ENCODE measurements at regions not wholly inside any gene's neighbourhood (a gene's known extent, or its start where the extent isn't known, plus 50 kb on each side); places are given as distances from the start of the nearest gene placed in this dataset.

DNA sequence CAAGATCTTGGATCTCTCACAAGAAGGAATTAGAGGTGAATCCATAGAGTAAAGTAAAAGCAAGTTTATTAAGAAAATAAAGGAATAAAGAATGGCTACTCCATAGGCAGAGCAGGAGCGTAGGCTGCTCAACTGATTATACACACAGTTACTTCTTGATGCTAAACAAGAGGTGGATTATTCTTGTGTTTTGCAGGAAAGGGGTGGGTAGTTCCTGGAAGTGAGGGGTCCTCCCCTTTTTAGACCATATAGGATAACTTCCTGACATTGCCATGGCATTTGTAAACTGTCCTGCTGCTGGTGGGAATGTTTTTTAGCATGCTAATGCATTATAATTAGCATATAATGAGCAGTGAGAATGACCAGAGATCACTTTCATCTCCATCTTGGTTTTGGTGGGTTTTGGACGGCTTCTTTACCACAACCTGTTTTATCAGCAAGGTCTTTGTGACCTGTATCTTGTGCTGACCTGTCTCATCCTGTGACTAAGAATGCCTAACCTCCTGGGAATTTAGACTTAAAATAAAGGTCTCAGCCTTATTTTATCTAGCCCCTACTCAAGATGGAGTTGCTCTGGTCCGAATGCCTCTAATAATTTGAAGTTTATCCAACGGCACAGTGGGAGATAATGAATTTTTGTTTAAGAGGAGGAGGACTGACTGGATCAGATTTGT lies 165.7 kb upstream of the DMRT1 start:
- no peak for DNase-seq

DNA sequence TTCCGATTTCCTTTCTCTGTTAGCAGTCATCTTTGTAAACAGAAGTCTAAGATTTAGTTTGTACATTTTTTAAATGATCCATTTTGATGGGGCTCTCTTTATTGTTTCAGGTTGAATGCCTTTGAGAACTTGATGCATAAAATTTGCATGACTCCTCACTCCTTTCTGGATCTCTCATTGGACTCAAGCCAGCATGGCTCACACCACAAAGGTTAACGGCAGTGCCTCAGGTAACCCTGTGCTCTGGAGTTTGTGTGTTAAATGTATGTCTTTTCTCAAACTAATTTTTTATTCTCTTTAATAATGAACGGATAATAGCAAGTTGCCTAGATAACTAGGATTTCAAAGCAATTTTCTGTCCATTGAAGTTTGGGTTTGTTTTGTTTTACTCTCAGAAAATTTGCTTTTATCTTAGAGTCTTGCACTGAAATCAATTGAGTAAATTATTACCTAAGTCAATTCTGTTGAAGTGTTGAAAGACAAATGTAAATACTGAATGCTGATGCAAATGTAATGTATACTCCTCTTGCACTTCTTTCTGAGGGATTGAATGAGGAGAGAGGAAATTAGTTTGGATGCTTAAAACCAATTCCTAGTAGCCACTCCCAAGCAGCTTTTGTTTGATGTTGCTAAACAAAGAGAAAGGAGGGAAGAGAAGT lies 164.6 kb upstream of the DMRT1 start:
- DNase-seq: no peak

DNA sequence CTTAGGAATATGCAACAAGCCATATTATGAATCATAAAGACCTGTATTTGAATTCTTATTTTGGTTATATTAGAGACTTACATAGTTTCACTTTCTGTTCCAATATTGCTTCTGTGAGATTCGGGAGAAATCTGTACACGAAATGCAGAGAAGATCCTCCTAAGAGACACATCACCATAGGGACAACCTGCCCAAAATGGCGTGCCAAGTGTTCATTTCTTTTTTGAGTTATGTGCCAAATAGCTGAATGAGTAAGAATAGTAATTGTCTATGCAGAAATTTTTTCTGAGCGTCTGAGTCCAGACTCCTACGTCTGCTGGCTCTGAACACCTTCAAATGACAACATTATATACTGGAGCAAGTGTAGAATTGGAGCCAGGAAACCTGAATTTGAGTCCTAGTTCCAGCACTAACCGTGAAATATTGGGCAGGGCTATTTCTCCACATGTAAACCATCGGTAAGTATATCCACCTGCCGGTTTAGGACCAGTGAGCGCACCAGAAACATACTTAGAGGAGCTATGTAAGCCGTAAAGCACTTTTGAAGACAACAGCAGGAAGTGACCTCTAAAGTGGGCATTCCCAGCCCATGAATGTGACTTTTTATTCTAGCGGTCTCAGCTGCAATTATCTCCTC lies 163.9 kb upstream of the DMRT1 start:
- DNase-seq: no peak

DNA sequence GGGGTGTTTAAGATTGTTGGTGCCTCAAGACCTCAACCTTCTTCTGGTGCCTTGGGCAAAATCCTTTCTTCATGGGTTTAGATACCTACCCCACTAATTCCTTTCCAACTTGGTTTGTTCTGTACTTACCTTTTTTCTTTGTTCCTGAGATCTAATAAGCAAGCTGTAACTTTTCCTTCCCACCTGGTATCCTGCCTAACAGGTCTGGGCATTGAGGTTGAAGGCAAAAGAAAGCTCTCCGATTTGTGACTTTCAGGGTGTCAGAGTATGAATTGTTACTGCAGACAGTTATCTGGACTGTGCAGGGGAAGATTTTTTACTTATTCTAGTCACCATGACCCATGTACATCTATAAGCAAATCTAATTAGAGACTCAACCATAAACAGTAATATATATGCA lies 162.6 kb upstream of the DMRT1 start:
- DNase-seq: no peak

DNA sequence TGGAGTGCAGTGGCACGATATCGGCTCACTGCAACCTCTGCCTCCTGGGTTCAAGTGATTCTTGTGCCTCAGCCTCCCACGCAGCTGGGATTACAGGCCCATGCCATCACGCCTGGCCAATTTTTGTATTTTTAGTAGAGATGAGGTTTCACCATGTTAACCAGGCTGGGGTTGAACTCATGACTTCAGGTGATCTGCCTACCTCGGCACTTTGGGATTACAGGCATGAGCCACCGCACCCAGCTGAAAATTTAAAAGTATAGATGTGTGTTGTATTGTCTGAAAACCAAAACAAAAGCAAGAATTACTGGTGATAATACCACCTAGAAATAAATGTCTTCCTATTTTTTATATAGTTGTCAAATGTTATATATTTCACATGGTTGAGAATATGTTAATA lies 162.0 kb upstream of the DMRT1 start:
- no peak for DNase-seq

GRCh38 chr9:680106-680505 lies 161.4 kb upstream of the DMRT1 start:
- no peak for DNase-seq

GRCh38 chr9:682633-683508 lies 158.6 kb upstream of the DMRT1 start:
- DNase-seq: no peak

DNA sequence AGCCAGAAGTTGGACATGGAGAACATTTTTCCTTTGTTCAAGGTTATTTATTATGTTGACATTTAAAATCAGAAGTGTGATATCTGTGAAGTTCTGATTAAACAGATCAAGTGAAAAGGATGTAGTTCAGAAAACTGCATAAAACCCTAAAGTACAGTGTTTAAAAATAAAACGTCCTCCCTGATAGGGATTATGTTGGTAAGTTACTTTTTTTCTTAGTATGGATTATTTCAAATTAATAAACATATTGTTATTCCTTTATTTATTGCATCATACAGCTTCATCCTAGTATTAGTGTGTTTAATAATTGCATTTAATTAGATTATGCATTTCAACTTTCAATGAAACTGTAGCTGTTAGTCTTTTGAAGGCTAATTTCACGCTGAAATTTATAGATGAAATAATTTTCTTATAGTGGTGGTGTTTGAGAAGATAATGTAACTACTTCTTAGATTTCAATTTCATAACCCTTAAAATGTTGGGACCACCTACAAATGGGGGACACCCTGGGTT lies 157.9 kb upstream of the DMRT1 start:
- no peak for DNase-seq

GRCh38 chr9:684054-684890 lies 157.2 kb upstream of the DMRT1 start:
- no peak for DNase-seq

GRCh38 chr9:684941-685340 lies 156.6 kb upstream of the DMRT1 start:
- no peak for DNase-seq

GRCh38 chr9:686321-686813 lies 155.1 kb upstream of the DMRT1 start:
- DNase-seq: no peak

DNA sequence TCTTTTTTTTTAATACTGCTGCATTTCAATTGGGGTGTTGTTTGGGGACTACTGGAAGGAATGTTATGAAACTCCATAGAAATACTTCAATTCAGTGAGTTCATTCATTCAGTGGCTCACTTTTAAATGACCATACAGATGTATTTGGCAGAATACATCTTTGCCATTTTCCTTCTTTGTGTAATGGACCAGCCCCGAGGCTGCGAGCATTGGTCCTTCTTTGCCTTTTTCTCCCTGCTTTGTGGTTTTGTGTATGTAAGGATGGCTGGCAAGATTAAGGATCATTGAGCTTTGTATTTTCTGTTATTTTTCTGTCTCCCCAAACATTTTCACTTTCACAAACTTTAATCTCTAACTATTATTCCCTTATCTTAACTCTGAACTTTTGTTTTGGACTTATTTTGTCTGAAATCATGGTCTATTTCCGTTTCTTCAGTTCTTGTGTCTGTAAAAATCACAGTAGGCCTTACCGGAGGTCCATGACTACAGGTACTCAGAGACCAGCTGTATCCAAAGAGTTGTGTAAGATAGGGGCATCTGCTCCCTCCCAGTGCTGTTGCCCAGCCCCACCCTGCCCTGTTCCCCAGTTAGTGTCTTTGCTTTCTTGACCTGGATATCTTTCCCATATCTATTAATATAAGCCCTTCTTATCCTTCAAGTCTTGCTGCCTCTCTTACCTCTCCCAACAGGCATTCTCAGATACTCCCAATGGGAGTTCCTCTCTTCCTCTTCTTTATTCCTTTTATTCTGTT lies 154.3 kb upstream of the DMRT1 start:
- DNase-seq: no peak

- DNase-seq: no peak
These were observed 153.5 kb upstream of the DMRT1 start for GRCh38 chr9:687994-688393.

GRCh38 chr9:690517-691111 lies 150.9 kb upstream of the DMRT1 start:
- no peak for DNase-seq

DNA sequence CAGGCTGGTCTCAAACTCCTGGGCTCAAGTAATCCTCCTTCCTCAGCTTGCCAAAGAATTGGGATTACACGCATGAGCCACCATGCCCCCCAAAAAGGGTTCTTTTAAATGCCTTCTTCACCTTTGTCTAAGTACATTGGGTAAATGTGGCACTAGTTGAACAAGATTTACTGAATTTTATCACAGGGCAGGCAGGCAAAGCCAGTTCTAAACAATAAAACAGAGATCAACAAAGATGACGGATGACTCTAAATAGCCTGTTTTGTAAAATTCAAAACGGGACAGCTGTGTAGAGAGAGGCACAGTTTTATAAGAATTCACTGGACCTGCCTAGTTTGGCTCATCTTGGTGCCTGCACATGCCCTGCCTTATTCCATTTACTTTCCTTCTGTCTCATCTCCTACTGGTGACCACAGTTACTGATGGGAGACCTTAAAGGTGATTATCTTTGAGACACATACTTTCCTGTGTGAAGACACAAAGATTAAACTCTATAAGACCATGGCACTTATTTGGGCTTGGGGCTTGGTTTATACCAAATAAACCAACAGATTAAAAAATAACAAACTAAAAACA lies 149.6 kb upstream of the DMRT1 start:
- DNase-seq: no peak

GRCh38 chr9:692636-693129 lies 148.8 kb upstream of the DMRT1 start:
- no peak for DNase-seq

GRCh38 chr9:693201-694091 lies 148.1 kb upstream of the DMRT1 start:
- no peak for DNase-seq

DNA sequence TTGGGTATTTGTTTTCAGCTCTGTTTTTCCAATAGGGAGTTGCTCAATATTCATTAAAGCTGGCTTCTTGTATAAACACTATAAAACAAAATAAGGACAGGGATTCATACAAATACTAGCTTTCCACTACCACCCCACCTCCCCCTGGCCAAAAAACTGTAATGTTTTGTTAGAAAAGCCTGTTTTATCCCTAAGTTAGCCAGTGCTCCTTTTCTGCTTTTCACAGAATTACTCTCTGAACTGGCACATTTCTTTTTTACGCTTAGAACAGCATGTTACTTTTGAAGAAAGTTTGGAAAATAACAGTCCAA lies 147.4 kb upstream of the DMRT1 start:
- DNase-seq: no peak

- DNase-seq: no peak
These were observed 146.9 kb upstream of the DMRT1 start for GRCh38 chr9:694403-695154.

Data from NCI-H1092 (cell line).